GM10266 (cell line): ENCODE measurements at regions not wholly inside any gene's neighbourhood (a gene's known extent, or its start where the extent isn't known, plus 50 kb on each side); places are given as distances from the start of the nearest gene placed in this dataset.

Source experiments
- DNase-seq: peaks from one replicate; pipeline ENCODE4 v3.0.0; 2012; ENCODE audit errors: extremely low spot score
- TF ChIP-seq, protein P1 (sequence below): IDR thresholded peaks from 2 replicates; pipeline ENCODE4 v1.5.1; 2012; ENCODE audit warnings: mild to moderate bottlenecking, low read depth; ENCODE audit not compliant: control insufficient read depth, insufficient read depth; ENCODE audit errors: missing control alignments

DNA sequence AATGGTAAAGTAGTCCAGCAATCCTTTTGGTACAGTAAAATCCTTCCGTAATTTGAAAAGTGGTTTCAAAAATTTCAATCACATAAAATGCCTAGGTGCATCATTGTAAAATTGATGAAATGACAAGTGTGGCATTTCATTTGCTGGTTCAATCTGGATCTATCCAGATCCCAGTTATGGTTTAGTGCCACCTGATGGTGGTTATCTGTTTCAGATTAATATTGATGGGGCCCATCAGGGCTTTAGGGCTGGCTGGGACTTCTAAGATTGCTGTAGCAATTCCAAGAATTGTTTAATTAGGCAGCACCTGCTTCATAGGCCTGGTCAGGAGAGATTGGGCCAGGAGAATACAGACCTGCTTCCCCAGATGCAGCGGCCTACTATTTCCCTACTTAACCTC is 55.5 kb upstream of the PIK3C3 start:
- TF ChIP-seq, protein P1, sequence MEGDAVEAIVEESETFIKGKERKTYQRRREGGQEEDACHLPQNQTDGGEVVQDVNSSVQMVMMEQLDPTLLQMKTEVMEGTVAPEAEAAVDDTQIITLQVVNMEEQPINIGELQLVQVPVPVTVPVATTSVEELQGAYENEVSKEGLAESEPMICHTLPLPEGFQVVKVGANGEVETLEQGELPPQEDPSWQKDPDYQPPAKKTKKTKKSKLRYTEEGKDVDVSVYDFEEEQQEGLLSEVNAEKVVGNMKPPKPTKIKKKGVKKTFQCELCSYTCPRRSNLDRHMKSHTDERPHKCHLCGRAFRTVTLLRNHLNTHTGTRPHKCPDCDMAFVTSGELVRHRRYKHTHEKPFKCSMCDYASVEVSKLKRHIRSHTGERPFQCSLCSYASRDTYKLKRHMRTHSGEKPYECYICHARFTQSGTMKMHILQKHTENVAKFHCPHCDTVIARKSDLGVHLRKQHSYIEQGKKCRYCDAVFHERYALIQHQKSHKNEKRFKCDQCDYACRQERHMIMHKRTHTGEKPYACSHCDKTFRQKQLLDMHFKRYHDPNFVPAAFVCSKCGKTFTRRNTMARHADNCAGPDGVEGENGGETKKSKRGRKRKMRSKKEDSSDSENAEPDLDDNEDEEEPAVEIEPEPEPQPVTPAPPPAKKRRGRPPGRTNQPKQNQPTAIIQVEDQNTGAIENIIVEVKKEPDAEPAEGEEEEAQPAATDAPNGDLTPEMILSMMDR, result peak; percentile 7
- no peak for DNase-seq

DNA sequence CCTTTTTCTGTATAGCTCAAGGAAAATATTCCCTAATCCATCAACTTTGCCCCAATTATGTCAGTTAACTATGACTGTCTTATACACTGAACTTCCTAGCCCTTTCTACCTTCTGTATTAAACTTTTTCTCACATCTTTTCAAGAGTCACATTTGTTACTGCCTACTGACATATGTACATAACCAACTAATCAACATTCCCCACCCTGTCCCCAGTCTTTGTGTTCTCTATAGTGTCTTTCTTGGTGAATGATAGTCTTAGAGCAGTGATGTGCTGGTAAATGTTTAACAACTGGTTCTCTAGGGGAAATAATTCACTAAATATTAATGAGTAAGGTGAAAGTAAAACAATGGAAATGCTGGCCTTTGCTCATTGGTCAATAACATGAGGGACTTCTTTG is 61.6 kb upstream of the PIK3C3 start:
- TF ChIP-seq, protein P1, result no peak
- no peak for DNase-seq

DNA sequence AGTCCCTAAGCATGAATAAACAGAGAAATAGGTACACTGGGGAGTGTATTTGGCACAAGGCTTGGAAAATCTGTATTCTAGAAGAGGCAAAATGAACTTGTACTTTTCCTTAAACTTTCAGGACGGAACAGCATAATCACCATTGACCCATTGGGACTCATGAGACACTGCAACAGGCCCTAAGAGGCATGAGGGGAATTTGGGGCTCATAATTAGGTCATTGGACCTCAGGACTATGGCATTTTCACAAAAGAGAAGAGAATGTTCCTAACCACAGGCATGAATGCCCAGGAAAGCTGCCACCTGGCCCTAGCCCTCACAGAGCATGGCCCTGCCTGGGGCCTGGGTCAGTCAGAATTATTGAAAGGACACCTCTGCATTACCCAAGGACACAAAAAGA is 67.9 kb upstream of the PIK3C3 start:
- TF ChIP-seq, protein P1, result no peak
- no peak for DNase-seq

DNA sequence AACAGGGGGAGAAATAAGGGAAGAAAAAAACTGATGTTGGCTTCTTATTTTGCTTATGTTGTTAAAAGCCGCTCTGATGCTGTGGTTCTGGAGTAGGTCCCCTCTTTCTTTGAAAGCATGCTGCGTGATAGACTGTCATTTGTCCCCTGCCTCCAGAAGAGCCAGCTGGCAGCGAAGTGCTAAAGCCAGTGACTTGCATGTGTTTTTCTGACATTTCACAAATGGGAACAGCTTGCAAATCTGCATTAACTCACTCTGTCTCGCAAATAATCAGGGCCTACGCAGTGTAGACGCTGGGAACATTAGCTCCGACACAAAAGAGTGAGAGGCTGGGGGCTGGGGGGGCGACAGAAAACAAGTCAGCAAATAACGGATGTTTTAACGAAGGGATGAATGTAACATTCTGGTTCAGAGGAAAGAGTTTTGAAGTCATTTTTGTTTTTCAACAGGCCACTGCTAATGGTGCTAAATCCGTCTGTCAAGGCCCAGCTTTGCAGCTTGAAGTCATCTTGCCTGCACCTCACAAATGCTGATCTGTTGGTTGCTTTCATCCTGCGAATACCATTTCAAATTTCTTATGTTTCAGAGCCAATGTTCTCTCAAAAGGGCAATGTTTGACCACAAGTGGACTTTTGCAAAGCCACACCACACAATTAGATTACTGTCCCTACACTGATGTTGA is 68.8 kb upstream of the PIK3C3 start:
- TF ChIP-seq, protein P1, result no peak
- no peak for DNase-seq

DNA sequence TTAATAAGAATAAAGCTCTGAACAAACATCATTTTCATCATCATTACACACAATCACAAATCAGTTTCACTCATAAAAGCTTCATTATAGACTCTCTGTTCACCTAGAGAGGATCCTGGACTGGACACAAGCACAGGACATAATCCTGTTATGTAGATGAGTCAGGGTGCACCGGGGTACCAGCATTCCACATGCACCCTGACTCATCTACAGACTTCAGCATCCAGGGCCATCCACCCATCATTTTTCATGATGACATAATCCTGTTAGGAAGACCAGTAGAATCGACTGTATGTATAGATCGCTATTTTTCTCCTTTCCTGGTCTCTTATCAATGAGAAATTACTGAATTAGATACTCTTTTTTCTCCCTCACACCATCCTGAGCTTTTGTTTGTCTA is 73.7 kb upstream of the PIK3C3 start:
- TF ChIP-seq, protein P1, result no peak
- DNase-seq, result no peak

DNA sequence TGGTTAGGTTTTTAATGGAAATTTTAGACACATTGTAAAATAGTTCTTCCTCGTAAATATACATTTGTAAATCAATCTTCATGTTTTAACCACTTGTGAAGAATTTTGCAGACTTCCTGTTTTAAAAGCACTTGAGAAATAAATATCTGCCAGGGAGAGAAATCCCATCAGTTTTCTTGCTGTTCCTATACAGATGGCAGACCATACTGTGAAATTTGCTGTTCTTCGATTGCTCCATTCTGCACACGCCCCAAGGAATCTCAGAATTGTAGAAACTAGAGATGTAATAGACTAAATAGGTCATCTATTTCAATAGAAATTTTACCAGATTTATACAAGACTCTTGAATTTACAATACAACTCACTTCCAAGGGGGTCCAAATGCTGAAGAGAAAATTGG is 75.8 kb upstream of the PIK3C3 start:
- TF ChIP-seq, protein P1, result no peak
- no peak for DNase-seq

DNA sequence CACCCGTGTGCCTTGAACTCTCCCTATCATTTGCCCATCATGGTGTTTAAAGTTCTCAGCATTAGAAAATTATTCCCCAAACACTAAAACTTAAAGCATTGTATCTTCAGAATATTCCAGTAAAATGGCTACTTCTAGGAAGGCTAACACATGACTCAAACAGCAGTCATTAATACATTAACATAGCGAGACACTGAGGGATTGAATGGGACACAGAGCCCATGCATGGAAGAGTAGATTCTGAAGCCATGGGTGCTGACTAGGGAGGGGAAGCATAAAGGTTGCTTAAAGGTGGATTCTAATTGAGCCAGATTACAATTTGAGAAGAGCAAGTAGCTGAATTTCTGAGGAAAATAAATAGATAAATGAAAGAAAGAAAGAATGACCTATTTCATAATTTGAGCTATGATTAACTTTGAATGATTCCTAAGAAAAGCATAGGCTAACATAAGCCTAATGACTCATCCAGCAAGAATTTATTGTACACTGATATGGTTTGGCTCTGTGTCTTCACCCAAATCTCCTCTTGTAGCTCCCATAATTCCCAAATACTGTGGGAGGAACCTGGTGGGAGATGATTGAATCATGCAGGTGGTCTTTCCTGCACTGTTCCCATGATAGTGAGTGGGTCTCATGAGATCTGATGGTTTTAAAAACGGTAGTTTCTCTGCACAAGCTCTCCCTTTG is 79.8 kb upstream of the PIK3C3 start:
- DNase-seq, result no peak
- TF ChIP-seq, protein P1, result no peak
